H1 (cell line): ENCODE measurements at regions not wholly inside any gene's neighbourhood (a gene's known extent, or its start where the extent isn't known, plus 50 kb on each side); places are given as distances from the start of the nearest gene placed in this dataset.

Experiments
- CTCF ChIA-PET: fragments of 300-600 bp; sonication (Branson Sonifier 250); formaldehyde crosslinking; loops from one replicate; lab custom pipeline; 2021; ENCODE audit not compliant: partially characterized antibody; lab: Charles Lee
- POLR2A ChIA-PET: fragments of 300-600 bp; sonication (Branson Sonifier 250); formaldehyde crosslinking; loops from one replicate; lab custom pipeline; 2021; ENCODE audit warnings: inconsistent platforms; ENCODE audit not compliant: partially characterized antibody; lab: Charles Lee
- DNase-seq, 2 experiments: peaks; one replicate each; pipeline versions ENCODE4 v3.0.0 to v3.0.0-alpha.2; 2010 to 2022; ENCODE audit warnings: low spot score in 2 of 2, low read depth in 1 of 2, mixed read lengths in 1 of 2
- FAIRE-seq: peaks from 2 replicates; lab custom pipeline; 2011; peaks lifted over from hg19 to GRCh38; lab: Jason Lieb, UNC
- H2AFZ ChIP-seq: 2 replicates; pipeline ENCODE4 v1.8.1; 2012; ENCODE audit warnings: low read length, inconsistent platforms
- H2AK5ac ChIP-seq: 2 replicates; pipeline ENCODE4 v1.6.1; 2013; ENCODE audit warnings: low read depth, low read length
- H2BK120ac ChIP-seq: replicated peaks from 2 replicates; pipeline ENCODE3; 2013; ENCODE audit warnings: low read depth, low read length, inconsistent platforms
- H2BK12ac ChIP-seq: 2 replicates; pipeline ENCODE4 v1.6.1; 2013; ENCODE audit warnings: low read depth, low read length
- H2BK15ac ChIP-seq: 2 replicates; pipeline ENCODE4 v1.6.1; 2013; ENCODE audit warnings: low read length
- H2BK20ac ChIP-seq: 2 replicates; pipeline ENCODE4 v1.6.1; 2013; ENCODE audit warnings: low read length
- H2BK5ac ChIP-seq: 2 replicates; pipeline ENCODE4 v1.6.1; 2013; ENCODE audit warnings: low read depth, low read length
- H3K14ac ChIP-seq: 2 replicates; pipeline ENCODE4 v1.6.1; 2013; ENCODE audit warnings: inconsistent platforms; ENCODE audit not compliant: insufficient read length
- H3K18ac ChIP-seq: 2 replicates; pipeline ENCODE4 v1.6.1; 2013; ENCODE audit warnings: low read length; ENCODE audit errors: extremely low read depth
- H3K23ac ChIP-seq: 2 replicates; pipeline ENCODE4 v1.6.1; 2013; ENCODE audit warnings: inconsistent platforms; ENCODE audit not compliant: insufficient read length
- H3K23me2 ChIP-seq: 2 replicates; pipeline ENCODE4 v1.6.1; 2013; ENCODE audit warnings: low read depth, low read length
- H3K27ac ChIP-seq: 2 replicates; pipeline ENCODE4 v1.6.1; 2011; ENCODE audit warnings: low read depth, low read length, inconsistent platforms
- H3K27me3 ChIP-seq, 4 experiments: replicated peaks in 1 of 4; 1 replicate in 1 of 4; 2 replicates in 3 of 4; pipeline versions ENCODE4 v1.6.1 to v1.8.1; 2011 to 2013; ENCODE audit warnings: low read length in 3 of 4, mild to moderate bottlenecking in 3 of 4, inconsistent platforms in 2 of 4, mixed read lengths in 2 of 4, moderate library complexity in 1 of 4; ENCODE audit not compliant: control insufficient read depth in 3 of 4, insufficient read depth in 3 of 4; ENCODE audit errors: extremely low read depth in 1 of 4
- H3K36me3 ChIP-seq, 4 experiments: 2 replicates each; pipeline versions ENCODE4 v1.6.1 to v1.8.1; 2011 to 2013; ENCODE audit warnings: mild to moderate bottlenecking in 4 of 4, low read length in 3 of 4, moderate library complexity in 2 of 4, control low read depth in 1 of 4, inconsistent platforms in 1 of 4; ENCODE audit not compliant: insufficient read depth in 4 of 4, control insufficient read depth in 2 of 4
- H3K4ac ChIP-seq: replicated peaks from 2 replicates; pipeline ENCODE3; 2013; ENCODE audit warnings: low read length, low read depth, mixed read lengths, inconsistent platforms; ENCODE audit not compliant: insufficient read length
- H3K4me1 ChIP-seq, 4 experiments: replicated peaks in 1 of 4; 1 replicate in 1 of 4; 2 replicates in 3 of 4; pipeline versions ENCODE4 v1.6.1 to v1.8.1; 2011 to 2013; ENCODE audit warnings: low read length in 3 of 4, inconsistent platforms in 2 of 4, mixed read lengths in 1 of 4; ENCODE audit not compliant: insufficient read depth in 4 of 4, control insufficient read depth in 3 of 4
- H3K4me2 ChIP-seq, 2 experiments: 2 replicates each; pipeline versions ENCODE4 v1.6.1 to v1.8.1; 2011 to 2013; ENCODE audit warnings: low read depth in 2 of 2, low read length in 2 of 2, control low read depth in 1 of 2, inconsistent platforms in 1 of 2, mild to moderate bottlenecking in 1 of 2; ENCODE audit not compliant: insufficient read depth in 1 of 2
- H3K4me3 ChIP-seq, 4 experiments: fragments of 200-600, 300-600 bp in 1 of 4; sonication (generic), shearing (Covaris generic), sonication (Bioruptor Twin) in 1 of 4; 2 replicates each; pipeline versions ENCODE4 v1.5.1 to v1.8.1; 2011 to 2016; ENCODE audit warnings: low read length in 4 of 4, low read depth in 3 of 4, control low read depth in 2 of 4, inconsistent platforms in 2 of 4, mild to moderate bottlenecking in 2 of 4, mixed read lengths in 1 of 4, moderate library complexity in 1 of 4; ENCODE audit not compliant: insufficient read depth in 2 of 4; ENCODE audit errors: extremely low read depth in 1 of 4
- H3K56ac ChIP-seq: replicated peaks from 2 replicates; pipeline ENCODE3; 2013; ENCODE audit warnings: low read depth, mild to moderate bottlenecking, mixed read lengths, low read length, inconsistent platforms; ENCODE audit not compliant: insufficient read length
- H3K79me1 ChIP-seq: 2 replicates; pipeline ENCODE4 v1.6.1; 2013; ENCODE audit warnings: low read depth, low read length, control low read depth
- H3K79me2 ChIP-seq, 2 experiments: 2 replicates each; pipeline versions ENCODE4 v1.6.1 to v1.8.1; 2012 to 2013; ENCODE audit warnings: low read length in 2 of 2, mild to moderate bottlenecking in 2 of 2, inconsistent platforms in 1 of 2; ENCODE audit not compliant: insufficient read depth in 2 of 2, control insufficient read depth in 1 of 2
- H3K9ac ChIP-seq, 4 experiments: replicated peaks in 1 of 4; 1 replicate in 1 of 4; 2 replicates in 3 of 4; pipeline versions ENCODE4 v1.6.1 to v1.8.1; 2011 to 2013; ENCODE audit warnings: low read depth in 3 of 4, low read length in 3 of 4, control low read depth in 2 of 4, mild to moderate bottlenecking in 2 of 4, moderate library complexity in 2 of 4, inconsistent platforms in 1 of 4; ENCODE audit errors: extremely low read depth in 1 of 4
- H3K9me3 ChIP-seq, 2 experiments: 2 replicates each; pipeline versions ENCODE4 v1.6.1 to v1.8.1; 2012 to 2013; ENCODE audit warnings: mild to moderate bottlenecking in 2 of 2, moderate library complexity in 2 of 2, control low read depth in 1 of 2, inconsistent platforms in 1 of 2, low read depth in 1 of 2, low read length in 1 of 2, mixed read lengths in 1 of 2; ENCODE audit not compliant: insufficient read depth in 2 of 2
- H4K20me1 ChIP-seq, 2 experiments: replicated peaks in 1 of 2; 2 replicates each; pipeline versions ENCODE3 to v1.8.1; 2011 to 2013; ENCODE audit warnings: inconsistent platforms in 2 of 2, low read length in 2 of 2, mild to moderate bottlenecking in 1 of 2; ENCODE audit not compliant: insufficient read depth in 2 of 2, control insufficient read depth in 1 of 2
- H4K5ac ChIP-seq: 2 replicates; pipeline ENCODE4 v1.6.1; 2013; ENCODE audit warnings: low read length, low read depth, mixed read lengths, inconsistent platforms; ENCODE audit not compliant: insufficient read length
- H4K8ac ChIP-seq: 2 replicates; pipeline ENCODE4 v1.8.0; 2013; ENCODE audit warnings: mild to moderate bottlenecking, moderate library complexity, low read length, inconsistent platforms; ENCODE audit not compliant: insufficient read depth; ENCODE audit errors: extremely low read depth
- H4K91ac ChIP-seq: replicated peaks from 2 replicates; pipeline ENCODE3; 2013; ENCODE audit warnings: low read length, mixed read lengths, inconsistent platforms; ENCODE audit not compliant: insufficient read length
- ATF2 ChIP-seq: IDR thresholded peaks from 2 replicates; pipeline ENCODE4 v1.6.1; 2012; ENCODE audit warnings: low read length, inconsistent platforms
- CBX5 ChIP-seq: fragments of 300-800, 300-1000 bp; sonication (generic); IDR thresholded peaks from 2 replicates; pipeline ENCODE4 v1.7.1; 2016; ENCODE audit warnings: antibody characterized with exemption, low read length, low read depth
- CHD2 ChIP-seq: IDR thresholded peaks from 2 replicates; pipeline ENCODE4 v1.6.1; 2012; ENCODE audit warnings: low read length, improper control_type of control experiment
- EZH2 ChIP-seq: fragments of 200-600 bp; sonication (generic); IDR thresholded peaks from 2 replicates; pipeline ENCODE4 v1.7.1; 2012; ENCODE audit warnings: low read depth, mild to moderate bottlenecking, moderate library complexity, low read length, inconsistent platforms; ENCODE audit not compliant: severe bottlenecking
- HDAC2 ChIP-seq, 2 experiments: fragments of 300-600 bp in 1 of 2; sonication (generic) in 1 of 2; IDR thresholded peaks; 2 replicates each; pipeline ENCODE4 v1.6.1; 2011 to 2012; ENCODE audit warnings: low read depth in 2 of 2, low read length in 2 of 2, mild to moderate bottlenecking in 2 of 2, moderate library complexity in 2 of 2, borderline replicate concordance in 1 of 2, inconsistent platforms in 1 of 2
- NRF1 ChIP-seq: IDR thresholded peaks from 2 replicates; pipeline ENCODE4 v1.6.1; 2011; ENCODE audit warnings: mild to moderate bottlenecking, low read depth, low read length, improper control_type of control experiment
- RNF2 ChIP-seq: fragments of 200-900, 300-1000 bp; sonication (generic); IDR thresholded peaks from 2 replicates; pipeline ENCODE4 v1.7.1; 2016; ENCODE audit warnings: borderline replicate concordance, low read depth, mild to moderate bottlenecking, antibody characterized with exemption, low read length; ENCODE audit not compliant: poor library complexity, severe bottlenecking; ENCODE audit errors: missing control alignments
- SIX5 ChIP-seq: IDR thresholded peaks from 2 replicates; pipeline ENCODE4 v1.6.1; 2011; ENCODE audit warnings: mild to moderate bottlenecking, low read depth, low read length
- SP2 ChIP-seq: IDR thresholded peaks from 2 replicates; pipeline ENCODE4 v1.6.1; 2012; ENCODE audit warnings: mild to moderate bottlenecking, low read length, inconsistent platforms
- SRF ChIP-seq: IDR thresholded peaks from 2 replicates; pipeline ENCODE4 v1.6.1; 2011; ENCODE audit warnings: mild to moderate bottlenecking, low read depth, low read length, moderate library complexity
- TAF7 ChIP-seq: optimal IDR thresholded peaks from 2 replicates; pipeline ENCODE3; 2011; ENCODE audit warnings: low read depth, mild to moderate bottlenecking, inconsistent platforms, low read length, moderate library complexity, borderline replicate concordance

GRCh38 chr4:128615197-128615596, 194.3 kb upstream of the JADE1 start:
- no peak for FAIRE-seq
- POLR2A ChIA-PET, result no interaction called here

More at GRCh38 chr4:128615197-128615596, 194.3 kb upstream of the JADE1 start:
- Histone ChIP-seq H3K23me2 (no peaks in the 10 kb centered on the region), H3K23ac (no peak overlapping the region), H3K9me3 (0 out of 4 replicates have a peak, but pooled peaks cover 0 to 3% of the 10 kb centered on the region in 2 experiments), H2BK5ac (peak overlapping the region; percentile 49; the same call in 1 of the 2 replicates), H2BK20ac (peak overlapping the region; percentile 93), H3K14ac (no peak overlapping the region), H3K27me3 (no peaks in the 10 kb centered on the region), H3K36me3 (no peaks in the 10 kb centered on the region), H4K20me1 (no peaks in the 10 kb centered on the region), H4K5ac (no peak overlapping the region), H3K56ac (no peak overlapping the region), H3K9ac (no peak overlapping the region), H2BK12ac (0 out of 2 replicates have a peak overlapping the region, but pooled peaks have one; percentile 19), H2AFZ (peak overlapping the region; percentile 91), H3K4me1 (peaks cover 0 to 2% (median 0%) of the 10 kb centered on the region in 4 experiments; a peak in 1 of 7 replicates), H2BK120ac (peak overlapping the region; percentile 54), H3K79me2 (no peaks in the 10 kb centered on the region), H3K27ac (no peak overlapping the region)
- CTCF ChIA-PET, result interaction anchor here (1.5 kb wide), 1 partner anchor 15 kb away, joined by 6 read pairs; no protein-coding TSS in a partner anchor
- TF ChIP-seq CHD2, result no peak
- TF ChIP-seq ATF2, result no peak
- TF ChIP-seq SRF, result no peak
- TF ChIP-seq CBX5, result no peak
- no peak for TF ChIP-seq NRF1
- no peak for TF ChIP-seq SIX5
- no peak for TF ChIP-seq HDAC2 (IDR thresholded peaks at IDR 0.05; ENCODE audit: borderline replicate concordance in 1 of 2, low read depth in 2 of 2, low read length in 2 of 2)
- TF ChIP-seq EZH2, result no peak
- no peak for TF ChIP-seq SP2
- TF ChIP-seq RNF2, result no peak
- no peak for TF ChIP-seq TAF7
- TF ChIP-seq, all 59 proteins: peak for 0
- Histone ChIP-seq H3K18ac (no peak overlapping the region; the same call in 1 of the 2 replicates), H4K91ac (peak overlapping the region; percentile 74), H4K8ac (no peak overlapping the region), H3K79me1 (no peaks in the 10 kb centered on the region), H3K4me3 (no peak overlapping the region), H3K4me2 (no peak overlapping the region), H2BK15ac (no peak overlapping the region), H2AK5ac (no peak overlapping the region), H3K4ac (no peak overlapping the region)
- DNase-seq, result peak in 1 of 2 experiments; percentile 36
